Hepatic stellate cell (primary cell): ENCODE measurements at regions not wholly inside any gene's neighbourhood (a gene's known extent, or its start where the extent isn't known, plus 50 kb on each side); places are given as distances from the start of the nearest gene placed in this dataset.
A peak's percentile ranks its signal among the peaks of the same experiment; 100 is the strongest.
"Not testable (repeated sequence)": the region's sequence is repeated elsewhere in the genome, so short reads cannot be mapped to it uniquely, and the experiment has no call there.

ENCODE experiments used
- DNase-seq: peaks from one replicate; pipeline ENCODE4 v3.0.0; 2011; ENCODE audit warnings: low spot score

GRCh38 chr17:77796176-77796860 is 162.2 kb upstream of the TNRC6C start:
- no peak for DNase-seq

- DNase-seq: no peak
Measured at GRCh38 chr17:77798031-77798430, 160.5 kb upstream of the TNRC6C start.

GRCh38 chr17:77798481-77798880 is 160.0 kb upstream of the TNRC6C start:
- no peak for DNase-seq

GRCh38 chr17:77800816-77801215 is 157.7 kb upstream of the TNRC6C start:
- DNase-seq: no peak

- no peak for DNase-seq
Measured at GRCh38 chr17:77801545-77802332, 156.8 kb upstream of the TNRC6C start.

- DNase-seq: no peak
Measured at GRCh38 chr17:77802333-77802615, 156.2 kb upstream of the TNRC6C start.

GRCh38 chr17:77802811-77803220 is 155.7 kb upstream of the TNRC6C start:
- peak; percentile 35 for DNase-seq

GRCh38 chr17:77803726-77804125 is 154.8 kb upstream of the TNRC6C start:
- DNase-seq: no peak

- no peak for DNase-seq
Measured at GRCh38 chr17:77804796-77805426, 153.6 kb upstream of the TNRC6C start.

GRCh38 chr17:77805970-77806369 is 152.5 kb upstream of the TNRC6C start:
- DNase-seq: not testable (repeated sequence)

- DNase-seq: no peak
Measured at GRCh38 chr17:77807051-77807745, 151.3 kb upstream of the TNRC6C start.

GRCh38 chr17:77807746-77808441 is 150.6 kb upstream of the TNRC6C start:
- DNase-seq: no peak

GRCh38 chr17:77808686-77809425 is 149.6 kb upstream of the TNRC6C start:
- DNase-seq: no peak

- no peak for DNase-seq
Measured at GRCh38 chr17:77809814-77810213, 148.7 kb upstream of the TNRC6C start.

GRCh38 chr17:77810536-77810935 is 148.0 kb upstream of the TNRC6C start:
- peak; percentile 57 for DNase-seq

GRCh38 chr17:77811521-77811920 is 147.0 kb upstream of the TNRC6C start:
- DNase-seq: no peak

GRCh38 chr17:77814091-77814772 is 144.3 kb upstream of the TNRC6C start:
- no peak for DNase-seq

- DNase-seq: no peak
Measured at GRCh38 chr17:77815127-77815905, 143.2 kb upstream of the TNRC6C start.

- DNase-seq: no peak
Measured at GRCh38 chr17:77817953-77818352, 140.6 kb upstream of the TNRC6C start.

- no peak for DNase-seq
Measured at GRCh38 chr17:77819497-77819896, 139.0 kb upstream of the TNRC6C start.
